A549 (cell line): ENCODE measurements at regions not wholly inside any gene's neighbourhood (a gene's known extent, or its start where the extent isn't known, plus 50 kb on each side); places are given as distances from the start of the nearest gene placed in this dataset.

ENCODE experiments used
- ATAC-seq, 2 experiments: fragments of 200-7000 bp in 1 of 2; fragments of >200 bp in 1 of 2; cut with Nextera tagmentation in 1 of 2; cut with Tn5 transposase in 1 of 2; 3 replicates each; pipeline versions ENCODE4 v1.8.0 to v1.9.1; 2018 to 2020; ENCODE audit warnings: mild to moderate bottlenecking in 1 of 2, moderate library complexity in 1 of 2
- CTCF ChIA-PET: fragments of 300-600 bp; sonication (Branson Sonifier 250); formaldehyde crosslinking; extraction: SDS; loops from one replicate; lab custom pipeline; 2021; ENCODE audit warnings: antibody characterized with exemption, inconsistent platforms; lab: Yijun Ruan, JAX
- POLR2A ChIA-PET: fragments of 350-600 bp; formaldehyde crosslinking; extraction: SDS; loops from one replicate; lab custom pipeline; 2021; ENCODE audit warnings: antibody characterized with exemption, inconsistent platforms; lab: Yijun Ruan, JAX
- DNase-seq, 2 experiments: peaks; one replicate each; pipeline versions ENCODE4 v3.0.0 to v3.0.0-alpha.2; 2011 to 2016; ENCODE audit warnings: low read depth in 1 of 2, low spot score in 1 of 2
- FAIRE-seq: peaks from 2 replicates; lab custom pipeline; 2011; peaks lifted over from hg19 to GRCh38; lab: Jason Lieb, UNC
- H3K27ac ChIP-seq, 2 experiments: fragments of >200 bp; sonication (Bioruptor Twin); formaldehyde crosslinking; 3 replicates each; pipeline ENCODE4 v1.5.1; 2016 to 2017
- H3K4me1 ChIP-seq: fragments of >200 bp; sonication (Bioruptor Twin); formaldehyde crosslinking; 3 replicates; pipeline ENCODE4 v1.6.1; 2016
- H3K4me2 ChIP-seq: fragments of >200 bp; sonication (Bioruptor Twin); formaldehyde crosslinking; 3 replicates; pipeline ENCODE4 v1.6.1; 2016
- H3K4me3 ChIP-seq: fragments of >200 bp; sonication (Bioruptor Twin); formaldehyde crosslinking; 3 replicates; pipeline ENCODE4 v1.5.1; 2016
- H3K9me3 ChIP-seq: fragments of >200 bp; sonication (Bioruptor Twin); formaldehyde crosslinking; 3 replicates; pipeline ENCODE4 v1.6.1; 2016
- ATOH8 ChIP-seq: fragments of 250-450 bp; sonication (Bioruptor Pico); IDR thresholded peaks from 2 replicates; pipeline ENCODE4 v1.5.0; 2020; ENCODE audit warnings: low read depth, mild to moderate bottlenecking, moderate library complexity
- CBX2 ChIP-seq: fragments of 200-600 bp; sonication (generic); IDR thresholded peaks from 2 replicates; pipeline ENCODE4 v1.6.1; 2016; ENCODE audit warnings: low read depth, mild to moderate bottlenecking, borderline replicate concordance
- CEBPB ChIP-seq, 2 experiments: fragments of >200 bp in 1 of 2; sonication (Bioruptor Twin) in 1 of 2; formaldehyde crosslinking in 1 of 2; IDR thresholded peaks; 2 replicates each; pipeline ENCODE4 v1.6.1; 2012 to 2016
- ESRRA ChIP-seq: fragments of 150-350 bp; IDR thresholded peaks from 2 replicates; pipeline ENCODE4 v1.6.1; 2014; ENCODE audit warnings: mild to moderate bottlenecking, low read length, borderline replicate concordance
- GATA3 ChIP-seq: IDR thresholded peaks from 2 replicates; pipeline ENCODE4 v1.6.1; 2012; ENCODE audit warnings: borderline replicate concordance
- HEYL ChIP-seq: fragments of 250-450 bp; sonication (Bioruptor Pico); IDR thresholded peaks from 2 replicates; pipeline ENCODE4 v1.8.0; 2021; ENCODE audit warnings: mild to moderate bottlenecking, moderate library complexity
- HOXB13 ChIP-seq: fragments of 250-450 bp; sonication (Bioruptor Pico); IDR thresholded peaks from 2 replicates; pipeline ENCODE4 v1.5.0; 2020; ENCODE audit warnings: low read depth, mild to moderate bottlenecking, moderate library complexity
- HOXB5 ChIP-seq: fragments of 250-450 bp; sonication (Bioruptor Pico); IDR thresholded peaks from 2 replicates; pipeline ENCODE4 v1.5.0; 2020; ENCODE audit warnings: mild to moderate bottlenecking, moderate library complexity
- JUN ChIP-seq, 2 experiments: fragments of >200 bp; sonication (Bioruptor Twin); formaldehyde crosslinking; IDR thresholded peaks; 2 replicates in 1 of 2; 3 replicates in 1 of 2; pipeline ENCODE4 v1.6.1; 2016 to 2017
- JUNB ChIP-seq: fragments of >200 bp; sonication (Bioruptor Twin); formaldehyde crosslinking; IDR thresholded peaks from 2 replicates; pipeline ENCODE4 v1.6.1; 2016
- KDM1A ChIP-seq: fragments of 200-600 bp; sonication (generic); IDR thresholded peaks from 2 replicates; pipeline ENCODE4 v1.6.1; 2016; ENCODE audit warnings: low read depth, mild to moderate bottlenecking
- NR3C1 ChIP-seq: fragments of >200 bp; sonication (Bioruptor Twin); formaldehyde crosslinking; IDR thresholded peaks from 3 replicates; pipeline ENCODE4 v1.6.1; 2017
- POLR2AphosphoS2 ChIP-seq: conservative IDR thresholded peaks from 2 replicates; pipeline ENCODE4 v1.6.1; 2012; ENCODE audit warnings: low read length, improper control_type of control experiment, inconsistent platforms
- RAD21 ChIP-seq, 2 experiments: fragments of >200 bp in 1 of 2; sonication (Bioruptor Twin) in 1 of 2; formaldehyde crosslinking in 1 of 2; IDR thresholded peaks in 1 of 2; conservative IDR thresholded peaks in 1 of 2; 2 replicates in 1 of 2; 3 replicates in 1 of 2; pipeline ENCODE4 v1.6.1; 2012 to 2018; ENCODE audit warnings: inconsistent platforms in 1 of 2
- RFX5 ChIP-seq: fragments of 450-650 bp; IDR thresholded peaks from 2 replicates; pipeline ENCODE4 v1.7.1; 2014; ENCODE audit warnings: antibody characterized with exemption, mild to moderate bottlenecking, moderate library complexity
- SMC3 ChIP-seq: fragments of >200 bp; sonication (Bioruptor Twin); formaldehyde crosslinking; IDR thresholded peaks from 3 replicates; pipeline ENCODE4 v1.6.1; 2018; ENCODE audit warnings: inconsistent platforms
- ZC3H11A ChIP-seq: fragments of 450-650 bp; IDR thresholded peaks from 2 replicates; pipeline ENCODE4 v1.6.1; 2014; ENCODE audit warnings: antibody characterized with exemption, mild to moderate bottlenecking
- ZFP36 ChIP-seq: fragments of 450-650 bp; IDR thresholded peaks from 2 replicates; pipeline ENCODE4 v1.6.1; 2014; ENCODE audit warnings: borderline replicate concordance; ENCODE audit not compliant: partially characterized antibody
- ZSCAN20 ChIP-seq: fragments of 250-450 bp; sonication (Bioruptor Pico); IDR thresholded peaks from 2 replicates; pipeline ENCODE4 v1.8.0; 2022; ENCODE audit warnings: mild to moderate bottlenecking, moderate library complexity
- WGBS: methylation state at CpG from one replicate; pipeline ENCODE4 v1.1.6; 2017; ENCODE audit errors: missing lambda C conversion rate; 5-methylcytosine and 5-hydroxymethylcytosine counted together
- TF ChIP-seq, protein P1 (sequence below): IDR thresholded peaks from 2 replicates; pipeline ENCODE4 v1.6.1; 2012; ENCODE audit warnings: low read depth, borderline replicate concordance
- TF ChIP-seq, protein P2 (sequence below): fragments of 150-350 bp; IDR thresholded peaks from 2 replicates; pipeline ENCODE4 v1.6.1; 2014; ENCODE audit warnings: low read depth, mild to moderate bottlenecking, low read length
- TF ChIP-seq, protein P3 (sequence below): IDR thresholded peaks from 2 replicates; pipeline ENCODE4 v1.6.1; 2012
- TF ChIP-seq, protein P4 (sequence below): IDR thresholded peaks from 2 replicates; pipeline ENCODE4 v1.6.1; 2012
- TF ChIP-seq, protein P5 (sequence below): fragments of >200 bp; sonication (Bioruptor Twin); formaldehyde crosslinking; IDR thresholded peaks from 3 replicates; pipeline ENCODE4 v1.6.1; 2016
- TF ChIP-seq, protein P6 (sequence below): fragments of >200 bp; sonication (Bioruptor Twin); formaldehyde crosslinking; IDR thresholded peaks from 2 replicates; pipeline ENCODE4 v1.6.1; 2016

- FAIRE-seq (no peak), ATAC-seq (no peak), DNase-seq (no peak)
- no peak for TF ChIP-seq RFX5
- no peak for TF ChIP-seq HOXB5 (CRISPR knock-in tag)
- TF ChIP-seq, protein P1, sequence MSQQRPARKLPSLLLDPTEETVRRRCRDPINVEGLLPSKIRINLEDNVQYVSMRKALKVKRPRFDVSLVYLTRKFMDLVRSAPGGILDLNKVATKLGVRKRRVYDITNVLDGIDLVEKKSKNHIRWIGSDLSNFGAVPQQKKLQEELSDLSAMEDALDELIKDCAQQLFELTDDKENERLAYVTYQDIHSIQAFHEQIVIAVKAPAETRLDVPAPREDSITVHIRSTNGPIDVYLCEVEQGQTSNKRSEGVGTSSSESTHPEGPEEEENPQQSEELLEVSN: no peak
- no peak for TF ChIP-seq JUNB
- TF ChIP-seq, protein P2, sequence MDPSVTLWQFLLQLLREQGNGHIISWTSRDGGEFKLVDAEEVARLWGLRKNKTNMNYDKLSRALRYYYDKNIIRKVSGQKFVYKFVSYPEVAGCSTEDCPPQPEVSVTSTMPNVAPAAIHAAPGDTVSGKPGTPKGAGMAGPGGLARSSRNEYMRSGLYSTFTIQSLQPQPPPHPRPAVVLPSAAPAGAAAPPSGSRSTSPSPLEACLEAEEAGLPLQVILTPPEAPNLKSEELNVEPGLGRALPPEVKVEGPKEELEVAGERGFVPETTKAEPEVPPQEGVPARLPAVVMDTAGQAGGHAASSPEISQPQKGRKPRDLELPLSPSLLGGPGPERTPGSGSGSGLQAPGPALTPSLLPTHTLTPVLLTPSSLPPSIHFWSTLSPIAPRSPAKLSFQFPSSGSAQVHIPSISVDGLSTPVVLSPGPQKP: no peak
- no peak for TF ChIP-seq SMC3
- TF ChIP-seq CEBPB (IDR thresholded peaks at IDR 0.05): no peak
- no peak for TF ChIP-seq KDM1A
- TF ChIP-seq, protein P3, sequence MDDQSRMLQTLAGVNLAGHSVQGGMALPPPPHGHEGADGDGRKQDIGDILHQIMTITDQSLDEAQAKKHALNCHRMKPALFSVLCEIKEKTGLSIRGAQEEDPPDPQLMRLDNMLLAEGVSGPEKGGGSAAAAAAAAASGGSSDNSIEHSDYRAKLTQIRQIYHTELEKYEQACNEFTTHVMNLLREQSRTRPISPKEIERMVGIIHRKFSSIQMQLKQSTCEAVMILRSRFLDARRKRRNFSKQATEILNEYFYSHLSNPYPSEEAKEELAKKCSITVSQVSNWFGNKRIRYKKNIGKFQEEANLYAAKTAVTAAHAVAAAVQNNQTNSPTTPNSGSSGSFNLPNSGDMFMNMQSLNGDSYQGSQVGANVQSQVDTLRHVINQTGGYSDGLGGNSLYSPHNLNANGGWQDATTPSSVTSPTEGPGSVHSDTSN: no peak
- no peak for TF ChIP-seq JUN (IDR thresholded peaks at IDR 0.05)
- no peak for TF ChIP-seq HOXB13 (CRISPR knock-in tag)
- no peak for TF ChIP-seq GATA3
- no peak for TF ChIP-seq NR3C1
- TF ChIP-seq RAD21 (conservative IDR thresholded peaks at IDR 0.05 in 1 of 2, IDR thresholded peaks at IDR 0.05 in 1 of 2): no peak
- no peak for TF ChIP-seq ESRRA
- no peak for TF ChIP-seq ZFP36
- TF ChIP-seq, protein P4, sequence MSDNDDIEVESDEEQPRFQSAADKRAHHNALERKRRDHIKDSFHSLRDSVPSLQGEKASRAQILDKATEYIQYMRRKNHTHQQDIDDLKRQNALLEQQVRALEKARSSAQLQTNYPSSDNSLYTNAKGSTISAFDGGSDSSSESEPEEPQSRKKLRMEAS: no peak
- TF ChIP-seq, protein P5, sequence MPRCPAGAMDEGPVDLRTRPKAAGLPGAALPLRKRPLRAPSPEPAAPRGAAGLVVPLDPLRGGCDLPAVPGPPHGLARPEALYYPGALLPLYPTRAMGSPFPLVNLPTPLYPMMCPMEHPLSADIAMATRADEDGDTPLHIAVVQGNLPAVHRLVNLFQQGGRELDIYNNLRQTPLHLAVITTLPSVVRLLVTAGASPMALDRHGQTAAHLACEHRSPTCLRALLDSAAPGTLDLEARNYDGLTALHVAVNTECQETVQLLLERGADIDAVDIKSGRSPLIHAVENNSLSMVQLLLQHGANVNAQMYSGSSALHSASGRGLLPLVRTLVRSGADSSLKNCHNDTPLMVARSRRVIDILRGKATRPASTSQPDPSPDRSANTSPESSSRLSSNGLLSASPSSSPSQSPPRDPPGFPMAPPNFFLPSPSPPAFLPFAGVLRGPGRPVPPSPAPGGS: no peak
- TF ChIP-seq ZSCAN20: no peak
- no peak for TF ChIP-seq POLR2AphosphoS2
- H3K4me1 ChIP-seq: peaks cover 10% of the 10 kb centered on the region
- ChIA-PET POLR2A (no interaction called here), CTCF (interaction anchor here (0.7 to 3.3 kb wide), 5 partner anchors 8 to 873 kb away, joined by 3 to 10 read pairs (median 5); no protein-coding TSS in a partner anchor)
- H3K4me3 ChIP-seq: no peak overlapping the region
- H3K4me2 ChIP-seq: peak overlapping the region; percentile 50
- peak overlapping the region in 1 of 2 experiments; percentile 50; a peak in 2 of 6 replicates for H3K27ac ChIP-seq
- WGBS: 59% methylated on average over 7 of the region's 7 CpGs
- H3K9me3 ChIP-seq: no peaks in the 10 kb centered on the region
These were observed 277.0 kb downstream of the PREX1 start for GRCh38 chr20:48550814-48551213.

DNA sequence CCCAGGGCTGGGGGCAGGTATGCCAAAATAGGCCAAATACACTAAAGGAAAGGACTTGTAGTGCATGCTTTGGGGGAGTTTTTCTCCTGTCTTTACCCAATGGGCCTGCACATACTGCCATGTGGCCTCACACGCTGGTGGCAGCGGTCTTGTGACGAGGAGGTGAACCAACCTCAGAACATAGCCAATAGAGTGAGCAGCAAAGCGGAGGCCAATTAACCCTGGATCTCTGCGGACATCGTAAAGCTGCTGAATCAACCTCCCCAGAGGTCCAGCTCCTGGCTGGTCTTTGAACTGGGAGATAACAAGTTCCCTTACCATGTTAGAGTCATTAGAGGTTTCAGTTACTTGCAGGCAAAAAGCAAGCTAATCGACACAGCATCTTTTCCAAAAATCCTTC, 280.1 kb downstream of the PREX1 start:
- 0 out of 3 replicates have a peak, but pooled peaks cover 2% of the 10 kb centered on the region for H3K9me3 ChIP-seq
- TF ChIP-seq, protein P4: no peak
- no peak for TF ChIP-seq ZC3H11A
- no peak for TF ChIP-seq JUN (IDR thresholded peaks at IDR 0.05)
- no peak for TF ChIP-seq CBX2
- TF ChIP-seq, protein P5: no peak
- no peak for TF ChIP-seq ATOH8 (CRISPR knock-in tag)
- TF ChIP-seq, protein P2: no peak
- no peak for TF ChIP-seq POLR2AphosphoS2
- TF ChIP-seq HEYL: no peak
- TF ChIP-seq, protein P6, sequence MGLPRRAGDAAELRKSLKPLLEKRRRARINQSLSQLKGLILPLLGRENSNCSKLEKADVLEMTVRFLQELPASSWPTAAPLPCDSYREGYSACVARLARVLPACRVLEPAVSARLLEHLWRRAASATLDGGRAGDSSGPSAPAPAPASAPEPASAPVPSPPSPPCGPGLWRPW: no peak
- H3K4me1 ChIP-seq: peaks cover 10% of the 10 kb centered on the region
- no peak for ATAC-seq
- DNase-seq: no peak
- FAIRE-seq: no peak
- no peak overlapping the region for H3K4me2 ChIP-seq
- 81% methylated on average over 7 of the region's 7 CpGs for WGBS
- H3K4me3 ChIP-seq: no peak overlapping the region
- H3K27ac ChIP-seq: no peak overlapping the region
- POLR2A ChIA-PET: no interaction called here
- CTCF ChIA-PET: interaction anchor here (0.9 to 1.6 kb wide), 2 partner anchors 9 to 73 kb away, joined by 4 to 6 read pairs; no protein-coding TSS in a partner anchor
